Cardiac muscle cell (in vitro differentiated cells and primary cell): ENCODE measurements at regions not wholly inside any gene's neighbourhood (a gene's known extent, or its start where the extent isn't known, plus 50 kb on each side); places are given as distances from the start of the nearest gene placed in this dataset.

ENCODE experiments used
- DNase-seq, 2 donors: peaks; one replicate each; pipeline versions ENCODE4 v3.0.0 to v3.0.0-alpha.2; 2010 to 2017; ENCODE audit warnings: low read depth in 1 of 2, low spot score in 1 of 2
- H3K27ac ChIP-seq: fragments of 200-600 bp; sonication (generic); 2 replicates; pipeline ENCODE4 v1.5.1; 2016
- H3K27me3 ChIP-seq: fragments of 200-600 bp; sonication (generic); 2 replicates; pipeline ENCODE4 v1.6.0; 2016; ENCODE audit warnings: control low read depth
- H3K36me3 ChIP-seq: fragments of 200-600 bp; sonication (generic); 2 replicates; pipeline ENCODE4 v1.5.1; 2016; ENCODE audit warnings: control low read depth
- H3K4me1 ChIP-seq: fragments of 200-600 bp; sonication (generic); 2 replicates; pipeline ENCODE4 v1.8.1; 2017; ENCODE audit warnings: low read depth, mild to moderate bottlenecking, mixed run types
- H3K4me3 ChIP-seq: fragments of 200-600 bp; sonication (generic); 2 replicates; pipeline ENCODE4 v1.5.1; 2016; ENCODE audit warnings: mild to moderate bottlenecking
- H3K9me3 ChIP-seq: fragments of 200-600 bp; sonication (generic); 2 replicates; pipeline ENCODE4 v1.5.1; 2017; ENCODE audit warnings: low read depth, mild to moderate bottlenecking, control low read depth
- TF ChIP-seq, protein P1 (sequence below): IDR thresholded peaks from 2 replicates; pipeline ENCODE4 v1.5.1; 2012; ENCODE audit warnings: low read depth, mild to moderate bottlenecking, low read length

- TF ChIP-seq, protein P1, sequence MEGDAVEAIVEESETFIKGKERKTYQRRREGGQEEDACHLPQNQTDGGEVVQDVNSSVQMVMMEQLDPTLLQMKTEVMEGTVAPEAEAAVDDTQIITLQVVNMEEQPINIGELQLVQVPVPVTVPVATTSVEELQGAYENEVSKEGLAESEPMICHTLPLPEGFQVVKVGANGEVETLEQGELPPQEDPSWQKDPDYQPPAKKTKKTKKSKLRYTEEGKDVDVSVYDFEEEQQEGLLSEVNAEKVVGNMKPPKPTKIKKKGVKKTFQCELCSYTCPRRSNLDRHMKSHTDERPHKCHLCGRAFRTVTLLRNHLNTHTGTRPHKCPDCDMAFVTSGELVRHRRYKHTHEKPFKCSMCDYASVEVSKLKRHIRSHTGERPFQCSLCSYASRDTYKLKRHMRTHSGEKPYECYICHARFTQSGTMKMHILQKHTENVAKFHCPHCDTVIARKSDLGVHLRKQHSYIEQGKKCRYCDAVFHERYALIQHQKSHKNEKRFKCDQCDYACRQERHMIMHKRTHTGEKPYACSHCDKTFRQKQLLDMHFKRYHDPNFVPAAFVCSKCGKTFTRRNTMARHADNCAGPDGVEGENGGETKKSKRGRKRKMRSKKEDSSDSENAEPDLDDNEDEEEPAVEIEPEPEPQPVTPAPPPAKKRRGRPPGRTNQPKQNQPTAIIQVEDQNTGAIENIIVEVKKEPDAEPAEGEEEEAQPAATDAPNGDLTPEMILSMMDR: no peak
- H3K36me3 ChIP-seq: no peaks in the 10 kb centered on the region
- H3K9me3 ChIP-seq: no peaks in the 10 kb centered on the region
- H3K4me1 ChIP-seq: no peaks in the 10 kb centered on the region
- DNase-seq: no peak
- H3K27me3 ChIP-seq: no peaks in the 10 kb centered on the region
- no peak overlapping the region for H3K4me3 ChIP-seq
- H3K27ac ChIP-seq: no peak overlapping the region
Measured at GRCh38 chr12:83996671-83997070, 915.9 kb downstream of the SLC6A15 start.

DNA sequence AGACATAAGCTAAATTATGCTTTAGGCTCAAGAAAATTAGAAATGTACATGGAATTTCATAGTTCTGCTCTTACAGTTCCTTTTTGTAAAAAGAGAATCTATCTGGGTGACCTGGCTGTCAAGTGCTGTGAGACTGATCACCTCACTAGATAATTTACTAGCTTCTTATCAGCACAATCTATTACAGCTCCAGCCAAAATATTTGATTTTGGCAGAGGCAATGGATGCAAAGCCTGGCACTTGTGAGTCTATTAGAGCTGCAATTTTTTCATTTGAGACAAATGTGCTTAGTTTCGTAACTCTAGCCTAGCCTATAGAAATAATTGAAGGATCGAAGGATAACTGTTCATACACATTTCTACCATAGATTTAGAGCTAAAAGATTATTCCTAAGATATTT, 927.5 kb downstream of the SLC6A15 start:
- Histone ChIP-seq H3K27me3 (no peaks in the 10 kb centered on the region), H3K4me1 (no peaks in the 10 kb centered on the region), H3K36me3 (no peaks in the 10 kb centered on the region), H3K4me3 (no peak overlapping the region), H3K27ac (no peak overlapping the region), H3K9me3 (no peaks in the 10 kb centered on the region)
- DNase-seq: no peak
- TF ChIP-seq, protein P1: no peak

DNA sequence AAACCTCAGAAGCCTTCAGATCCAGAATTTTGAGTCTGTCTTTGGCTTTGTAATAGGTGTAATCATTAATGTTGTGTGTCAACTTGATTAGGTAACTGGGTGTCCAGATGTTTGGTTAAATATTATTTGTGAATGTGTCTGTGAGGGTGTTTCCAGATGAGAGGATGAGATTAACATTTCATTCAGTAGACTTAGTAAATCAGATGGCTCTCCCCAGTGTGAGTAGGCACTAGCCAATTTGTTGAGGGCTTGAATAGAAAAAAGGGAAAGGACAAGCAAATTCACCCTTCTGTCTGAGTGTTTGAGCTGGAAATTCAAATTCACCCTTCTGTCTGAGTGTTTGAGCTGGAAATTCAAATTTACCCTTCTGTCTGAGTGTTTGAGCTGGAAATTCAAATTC, 932.2 kb downstream of the SLC6A15 start:
- H3K9me3 ChIP-seq: no peaks in the 10 kb centered on the region
- H3K4me1 ChIP-seq: no peaks in the 10 kb centered on the region
- no peak overlapping the region for H3K27ac ChIP-seq
- no peak overlapping the region for H3K4me3 ChIP-seq
- no peak for DNase-seq
- TF ChIP-seq, protein P1: no peak
- no peaks in the 10 kb centered on the region for H3K27me3 ChIP-seq
- no peaks in the 10 kb centered on the region for H3K36me3 ChIP-seq

DNA sequence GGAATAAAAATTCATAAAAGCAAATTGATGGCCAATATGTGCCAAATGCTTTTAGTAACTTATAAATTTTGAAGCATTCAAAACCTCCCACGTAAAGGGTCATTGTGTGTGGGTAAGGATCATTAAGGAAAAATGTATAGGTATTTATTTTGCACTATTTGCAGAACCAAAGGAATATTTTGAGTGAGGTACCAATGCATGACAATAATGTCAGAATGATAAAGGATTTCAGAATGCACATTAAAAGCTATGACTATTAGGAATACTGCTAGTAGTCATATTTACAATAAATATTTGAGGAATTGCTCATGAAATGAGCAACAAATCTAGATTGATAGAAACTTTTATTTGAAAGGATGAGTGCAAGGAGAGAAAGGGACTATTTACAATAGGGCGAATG, 932.8 kb downstream of the SLC6A15 start:
- H3K4me1 ChIP-seq: no peaks in the 10 kb centered on the region
- DNase-seq: no peak
- H3K9me3 ChIP-seq: no peaks in the 10 kb centered on the region
- H3K4me3 ChIP-seq: no peak overlapping the region
- H3K27me3 ChIP-seq: no peaks in the 10 kb centered on the region
- TF ChIP-seq, protein P1: no peak
- no peaks in the 10 kb centered on the region for H3K36me3 ChIP-seq
- H3K27ac ChIP-seq: no peak overlapping the region

DNA sequence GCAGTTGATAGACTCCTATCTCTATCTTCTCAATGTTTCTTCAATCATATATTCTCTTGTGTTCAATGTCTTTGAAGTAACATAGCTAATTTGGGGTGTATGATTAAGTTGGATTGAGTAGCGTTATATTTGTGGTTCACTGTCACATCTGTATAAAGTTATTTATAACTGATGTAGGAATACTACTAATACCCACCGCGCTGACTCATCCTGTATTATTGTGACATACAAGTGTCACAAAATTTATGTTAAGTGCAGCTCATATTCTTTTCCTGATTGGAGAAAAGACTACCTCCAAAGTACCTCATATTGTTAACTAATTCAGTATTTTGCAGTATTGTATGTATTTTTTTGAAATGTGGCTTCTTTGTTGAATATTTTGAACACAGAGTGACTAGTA, 940.8 kb downstream of the SLC6A15 start:
- Histone ChIP-seq H3K36me3 (no peaks in the 10 kb centered on the region), H3K9me3 (no peaks in the 10 kb centered on the region), H3K4me1 (no peaks in the 10 kb centered on the region), H3K27me3 (no peaks in the 10 kb centered on the region), H3K4me3 (no peak overlapping the region), H3K27ac (no peak overlapping the region)
- no peak for DNase-seq
- TF ChIP-seq, protein P1: no peak

GRCh38 chr12:83960767-83961166, 951.8 kb downstream of the SLC6A15 start:
- DNase-seq: no peak
- H3K4me1 ChIP-seq: no peaks in the 10 kb centered on the region
- H3K36me3 ChIP-seq: no peaks in the 10 kb centered on the region
- TF ChIP-seq, protein P1: no peak
- H3K9me3 ChIP-seq: no peaks in the 10 kb centered on the region
- H3K4me3 ChIP-seq: no peak overlapping the region
- H3K27ac ChIP-seq: no peak overlapping the region
- H3K27me3 ChIP-seq: no peaks in the 10 kb centered on the region
